ENCODE measurements at regions not wholly inside any gene's neighbourhood (a gene's known extent, or its start where the extent isn't known, plus 50 kb on each side); places are given as distances from the start of the nearest gene placed in this dataset.

DNA sequence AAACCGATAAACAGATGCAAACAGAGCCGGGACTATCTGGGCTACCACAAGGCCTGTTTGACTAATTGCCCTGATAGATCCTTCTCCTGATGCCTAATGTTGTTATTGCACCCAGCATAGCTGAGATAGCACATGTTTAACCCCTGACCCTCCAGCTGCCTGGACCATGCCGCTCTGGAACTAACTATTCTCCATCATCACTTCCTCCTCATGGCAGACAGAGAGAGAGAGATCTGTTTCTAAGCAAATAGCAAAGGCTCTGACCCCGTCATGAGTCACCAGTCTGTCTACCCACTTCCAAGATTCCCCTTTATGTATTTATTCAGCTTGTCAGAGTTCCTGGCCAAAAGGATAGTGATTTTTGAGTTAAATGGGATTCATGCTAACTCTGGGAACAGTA, 58.2 kb upstream of the FLRT2 start:
- DNase-seq (ENCODE audit: low read depth), result no peak

DNA sequence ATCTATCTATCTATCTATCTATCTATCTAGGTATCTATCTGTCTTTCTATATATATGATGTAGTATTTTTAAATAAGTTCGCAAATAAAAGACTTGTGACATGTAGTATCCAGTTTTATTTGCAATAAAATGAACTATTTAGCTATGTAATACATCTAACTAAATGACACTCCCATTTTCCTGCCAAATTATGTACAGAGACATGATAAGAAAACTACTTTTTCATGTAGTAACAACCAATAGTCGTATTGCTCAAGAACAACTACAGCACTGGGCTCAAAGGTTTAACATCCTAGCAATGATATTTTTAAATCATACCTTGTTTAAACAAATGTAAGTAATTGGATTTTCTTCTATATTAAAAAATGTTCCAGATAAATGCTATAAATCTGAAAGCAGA, 55.5 kb upstream of the FLRT2 start:
- no peak for DNase-seq (ENCODE audit: low read depth)

DNA sequence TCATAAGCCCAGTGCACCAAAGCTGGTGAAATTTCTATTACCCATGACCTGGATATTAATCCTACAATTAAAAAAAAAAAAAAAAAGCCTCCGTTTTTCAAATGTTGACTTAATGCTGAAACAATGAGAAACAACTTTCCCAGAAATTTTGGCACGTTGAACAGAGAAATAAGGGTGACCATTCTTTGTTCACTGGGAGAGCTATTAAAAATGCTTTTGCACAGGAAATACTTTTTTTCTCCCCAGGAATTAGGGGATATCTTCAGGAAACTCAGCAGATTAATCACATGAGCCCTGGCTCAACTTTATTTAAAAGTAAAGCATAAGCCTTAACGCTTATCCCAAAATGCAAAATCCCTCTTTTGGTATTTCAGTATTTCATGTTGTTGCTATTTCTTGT, 54.8 kb upstream of the FLRT2 start:
- DNase-seq (ENCODE audit: low read depth), result no peak

DNA sequence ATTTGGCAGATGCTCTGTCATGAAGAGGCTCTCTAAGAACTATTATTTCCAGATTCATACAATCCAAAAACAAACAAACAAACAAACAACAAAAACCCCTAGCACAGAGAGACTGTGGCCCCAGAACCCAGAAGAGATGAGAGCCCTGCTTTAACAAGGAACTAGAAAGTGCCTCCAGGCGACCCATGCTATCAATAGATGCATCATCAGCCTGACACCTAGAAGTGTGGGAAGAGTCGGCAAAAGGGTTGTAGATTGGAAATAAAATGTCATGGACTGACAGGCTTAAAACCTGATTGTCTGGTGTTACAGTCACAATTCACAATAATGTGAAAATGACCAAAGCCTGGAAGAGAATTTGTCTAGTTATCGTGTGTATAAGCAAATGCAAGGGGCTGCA, 50.6 kb upstream of the FLRT2 start:
- no peak for DNase-seq (ENCODE audit: low read depth)

DNA sequence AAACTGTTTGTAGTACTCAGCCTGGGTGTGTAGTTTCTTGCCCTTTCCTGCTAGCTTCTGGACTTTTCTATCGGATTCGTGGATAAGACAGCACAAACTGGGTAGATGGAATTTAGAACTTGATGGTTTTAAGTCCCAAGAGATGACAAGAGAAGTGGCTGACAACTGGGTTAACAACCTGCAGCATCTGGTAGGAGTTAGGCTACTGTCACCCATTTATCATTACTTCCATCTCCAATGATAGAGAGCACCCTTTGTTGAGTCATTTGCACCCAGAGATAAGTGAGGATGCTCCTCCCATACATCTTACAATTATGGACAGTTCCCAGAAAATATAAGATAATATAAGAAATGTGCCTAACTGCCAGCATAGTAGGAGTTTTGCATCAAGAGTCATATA, 50.2 kb upstream of the FLRT2 start:
- DNase-seq (ENCODE audit: low read depth), result no peak

Data from T follicular helper cell (primary cell).